Left lobe of liver (tissue), 2 donors: ENCODE measurements at regions not wholly inside any gene's neighbourhood (a gene's known extent, or its start where the extent isn't known, plus 50 kb on each side); places are given as distances from the start of the nearest gene placed in this dataset.

ENCODE experiments used
- ATAC-seq: fragments of 200-7000 bp; cut with Tn5 transposase; one replicate; pipeline ENCODE4 v1.9.1; 2020; ENCODE audit warnings: mild to moderate bottlenecking, moderate library complexity
- DNase-seq: peaks from one replicate; pipeline ENCODE4 v3.0.0-alpha.2; 2020; ENCODE audit warnings: low spot score
- donor health status: DM: no; HTN: no; CAD: no; lungs with moderate emphysema.
- donor health status: DM: no; HTN: yes; CAD: no.

DNA sequence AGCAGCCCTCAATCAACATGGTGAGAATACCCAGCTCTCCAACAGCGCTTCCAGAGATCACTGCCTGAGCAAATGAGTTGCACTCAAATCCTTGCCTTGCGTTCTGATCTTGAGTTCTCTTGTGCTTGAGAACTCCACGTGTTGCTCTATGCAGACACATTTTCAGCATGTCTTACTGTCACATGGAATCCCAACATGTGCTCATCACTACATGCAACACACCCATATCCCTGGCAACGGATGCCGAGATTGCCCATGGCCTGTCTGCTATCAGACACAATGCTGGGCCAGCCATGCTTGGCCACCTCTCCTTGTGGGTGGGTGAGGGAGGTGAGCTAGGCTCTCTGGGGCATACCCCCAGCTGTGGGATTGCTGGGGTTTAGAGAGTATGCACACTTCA is 91.9 kb upstream of the LDAH start:
- DNase-seq = no peak
- no peak for ATAC-seq

DNA sequence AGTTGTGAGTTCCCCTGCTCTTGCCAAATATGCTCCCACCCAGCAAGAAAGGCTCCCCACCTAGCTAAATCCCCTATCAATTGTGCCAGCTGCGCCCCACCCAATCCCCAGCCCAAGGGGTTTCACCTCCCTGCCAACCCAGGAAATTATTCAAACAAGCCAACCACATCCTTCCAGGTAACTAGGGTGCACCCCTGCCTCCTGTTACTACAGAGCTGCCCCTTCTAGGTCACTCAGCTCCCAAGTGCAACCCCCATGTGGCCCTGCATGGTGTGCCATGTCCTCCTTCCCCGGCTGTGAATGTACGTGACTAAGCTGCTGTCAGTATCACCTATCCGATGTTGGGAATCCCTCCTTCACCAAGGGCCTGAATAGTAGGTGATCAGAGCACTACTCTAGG is 91.2 kb upstream of the LDAH start:
- no peak for DNase-seq
- no peak for ATAC-seq

DNA sequence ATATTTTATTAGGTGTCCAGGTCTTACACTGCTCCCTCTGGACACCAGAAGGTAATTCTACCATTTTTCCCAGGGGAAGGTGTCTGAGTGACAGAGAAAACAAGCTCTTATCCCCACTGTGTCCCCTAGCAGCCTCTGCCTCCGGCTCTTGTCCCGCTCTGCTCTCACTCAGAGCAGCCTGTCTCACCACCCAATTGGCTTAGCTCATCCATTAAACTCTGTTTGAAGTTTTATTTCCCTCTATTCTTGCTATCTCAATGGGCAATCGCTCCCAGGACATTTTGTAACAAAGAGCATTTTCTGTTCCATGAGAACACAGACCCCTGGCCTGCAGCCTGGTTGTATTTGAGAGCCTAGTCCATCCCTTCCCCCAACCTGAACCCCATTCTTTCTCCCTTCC is 90.6 kb upstream of the LDAH start:
- no peak for DNase-seq
- ATAC-seq = no peak

DNA sequence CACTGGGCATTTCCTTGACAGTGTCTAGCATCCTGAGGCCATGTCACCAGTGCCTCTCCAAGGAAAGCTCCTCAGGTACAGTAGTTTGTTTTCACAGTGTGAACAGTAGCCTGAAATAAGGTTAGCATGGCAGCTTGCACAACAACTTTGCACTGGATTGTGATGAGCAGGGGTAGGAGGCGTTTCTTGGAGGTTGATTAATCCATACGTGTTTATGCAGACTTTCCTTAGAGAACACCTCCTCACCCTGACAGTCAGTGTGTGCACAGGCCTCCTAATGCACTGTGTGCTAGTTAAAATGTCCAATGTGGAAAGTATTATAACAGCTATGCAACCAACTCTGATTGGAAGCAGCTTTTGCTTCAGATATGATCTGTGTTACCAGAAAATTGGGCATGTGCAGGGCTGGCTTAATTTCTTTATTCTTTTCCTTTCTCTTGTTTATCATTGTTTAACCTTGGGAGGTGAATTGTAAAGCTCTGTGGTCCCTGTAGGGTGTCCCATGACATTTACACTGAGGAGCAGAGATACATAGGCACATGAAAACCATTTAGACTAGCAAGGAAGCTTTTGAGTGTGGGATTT is 77.2 kb upstream of the LDAH start:
- no peak for ATAC-seq

DNA sequence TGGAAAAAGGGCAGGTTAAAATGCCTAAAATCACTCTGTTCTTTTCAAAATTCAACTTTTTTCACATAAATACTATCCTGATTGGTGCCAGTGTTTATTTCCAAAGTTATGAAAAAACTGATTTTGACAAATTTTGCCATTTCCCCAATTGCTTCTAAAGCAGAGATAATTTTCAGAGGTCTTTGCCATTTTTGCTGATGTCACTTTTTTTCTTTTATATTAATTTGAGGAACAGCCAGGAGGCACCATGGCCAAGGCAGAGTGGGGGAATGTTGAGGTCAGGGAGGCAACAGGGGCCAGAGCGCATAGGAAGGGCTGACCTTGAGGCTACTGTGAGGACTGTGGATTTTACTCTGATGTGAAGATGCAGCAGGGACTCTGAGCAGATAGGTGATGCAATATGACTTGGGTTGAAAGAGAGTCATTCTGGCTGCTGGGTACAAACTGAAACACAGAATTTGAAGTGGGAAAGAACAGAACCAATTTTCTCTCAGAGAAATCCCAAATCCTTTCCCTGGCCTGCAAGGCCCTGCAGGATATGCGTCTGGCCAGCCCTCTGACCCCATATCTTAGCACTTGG is 75.1 kb upstream of the LDAH start:
- no peak for DNase-seq
- ATAC-seq = no peak

More for the DNA sequence above, 77.2 kb upstream of the LDAH start:
- no peak for DNase-seq

DNA sequence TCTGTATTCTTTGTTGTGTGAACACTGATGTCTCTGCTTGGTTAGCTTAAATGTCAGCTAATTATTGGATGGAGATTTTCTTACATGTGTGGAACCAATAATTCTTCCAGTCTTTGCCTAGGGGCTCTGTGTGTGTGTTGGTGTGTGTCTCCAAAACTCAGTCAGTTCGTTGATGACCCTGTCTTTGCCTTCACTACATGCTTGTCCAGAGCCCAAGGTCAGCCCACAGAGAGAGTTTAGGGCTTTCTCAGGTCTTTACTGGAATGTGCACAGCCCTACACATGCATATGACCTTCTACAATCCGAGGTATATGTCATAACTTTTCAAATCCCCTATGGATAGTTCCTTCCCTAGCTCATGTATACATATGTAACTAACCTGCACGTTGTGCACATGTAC is 74.1 kb upstream of the LDAH start:
- DNase-seq = no peak
- no peak for ATAC-seq

DNA sequence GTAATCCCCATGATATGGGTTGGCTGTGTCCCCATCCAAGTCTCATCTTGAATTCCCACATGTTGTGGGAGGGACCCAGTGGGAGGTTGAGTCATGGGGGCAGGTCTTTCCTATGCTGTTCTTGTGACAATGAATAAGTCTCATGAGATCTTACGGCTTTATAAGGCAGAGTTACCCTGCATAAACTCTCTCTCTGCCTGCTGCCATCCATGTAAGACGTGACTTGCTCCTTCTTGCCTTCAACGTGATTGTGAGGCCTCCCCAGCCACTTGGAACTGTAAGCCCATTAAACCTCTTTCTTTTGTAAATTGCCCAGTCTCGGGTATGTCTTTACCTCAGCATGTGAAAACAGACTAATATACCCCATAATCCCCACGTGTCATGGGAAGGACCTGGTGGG is 61.9 kb upstream of the LDAH start:
- DNase-seq = no peak
- no peak for ATAC-seq

DNA sequence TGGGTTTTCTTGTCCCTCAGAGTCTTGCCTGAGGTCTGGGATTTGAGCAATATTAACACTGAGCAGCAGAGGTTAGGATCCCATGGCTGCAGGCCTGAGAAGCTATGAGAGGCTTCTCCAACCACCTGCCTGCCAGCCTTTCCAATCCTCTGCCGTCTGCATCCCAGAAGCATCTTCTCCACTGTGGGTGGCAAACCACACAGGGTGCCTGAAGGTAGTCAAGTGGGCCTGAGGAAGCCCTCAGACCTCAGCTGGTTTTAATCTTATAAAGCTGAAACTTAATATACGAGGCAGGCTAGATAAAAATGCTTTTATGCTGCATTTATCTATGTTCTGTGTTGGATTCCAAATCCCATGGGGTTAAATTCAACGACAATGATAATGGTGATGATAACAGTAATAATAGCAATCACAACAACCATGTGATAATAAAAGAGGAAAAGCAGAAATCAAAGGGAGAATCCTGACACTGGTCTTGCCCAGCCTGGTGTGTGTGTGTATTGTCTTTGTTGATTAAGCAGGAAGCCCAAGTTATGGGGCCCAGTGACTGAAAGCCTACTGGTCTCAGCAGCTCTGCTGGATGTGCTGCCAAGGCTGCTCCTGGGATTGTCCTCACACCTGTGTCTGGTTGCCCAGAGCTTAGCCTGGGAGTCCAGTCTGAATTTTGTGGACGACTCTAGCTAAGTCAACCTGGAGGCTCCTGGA is 59.7 kb upstream of the LDAH start:
- ATAC-seq = no peak
- DNase-seq = no peak

DNA sequence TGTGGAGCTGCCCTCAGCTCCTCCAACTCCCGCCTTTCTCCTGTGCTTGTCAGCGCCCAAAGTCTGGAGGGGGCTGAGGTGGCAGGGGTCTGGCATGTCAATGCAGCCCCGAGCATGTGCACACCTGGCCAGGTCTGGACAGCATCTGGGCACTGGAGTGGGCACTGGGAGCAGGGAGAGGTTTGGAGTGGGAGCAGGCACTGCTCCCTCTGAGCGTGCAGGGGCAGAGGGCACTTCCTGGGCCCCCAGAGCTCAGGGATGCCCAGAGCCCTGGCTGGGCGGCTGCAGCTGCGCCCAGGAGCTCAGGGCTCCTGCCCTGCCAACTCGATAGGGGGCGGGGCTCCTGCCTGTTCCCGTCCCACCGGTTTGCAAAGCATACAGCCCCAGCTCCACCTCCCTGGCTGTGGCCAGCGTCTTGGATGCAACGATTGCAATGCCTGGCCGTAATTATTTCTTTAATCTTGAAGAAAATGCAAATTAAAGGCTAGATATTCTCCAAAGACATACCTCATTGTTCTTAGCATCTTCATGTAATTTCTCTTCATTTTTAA is 57.4 kb upstream of the LDAH start:
- no peak for ATAC-seq
- DNase-seq = no peak

DNA sequence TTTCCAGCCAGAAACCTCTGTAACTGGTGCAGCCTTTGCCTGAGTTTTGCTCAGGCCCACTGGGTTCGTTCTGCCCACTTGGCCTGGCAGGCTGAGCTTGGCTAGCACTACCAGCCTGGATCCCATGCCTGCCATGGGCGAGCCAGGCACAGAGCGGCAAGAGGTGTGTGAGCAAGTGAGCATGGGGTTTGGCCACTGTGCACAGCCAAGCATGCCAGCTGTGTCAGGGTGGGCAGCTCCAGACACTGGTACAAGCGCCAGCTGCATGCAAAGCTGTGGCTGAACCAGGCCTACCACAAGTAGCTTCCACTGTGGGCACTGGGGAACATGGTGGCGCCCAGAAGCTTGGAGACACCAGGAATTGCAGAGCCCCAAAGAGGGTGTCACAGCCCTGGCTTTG is 56.3 kb upstream of the LDAH start:
- ATAC-seq (no peak), DNase-seq (no peak)

DNA sequence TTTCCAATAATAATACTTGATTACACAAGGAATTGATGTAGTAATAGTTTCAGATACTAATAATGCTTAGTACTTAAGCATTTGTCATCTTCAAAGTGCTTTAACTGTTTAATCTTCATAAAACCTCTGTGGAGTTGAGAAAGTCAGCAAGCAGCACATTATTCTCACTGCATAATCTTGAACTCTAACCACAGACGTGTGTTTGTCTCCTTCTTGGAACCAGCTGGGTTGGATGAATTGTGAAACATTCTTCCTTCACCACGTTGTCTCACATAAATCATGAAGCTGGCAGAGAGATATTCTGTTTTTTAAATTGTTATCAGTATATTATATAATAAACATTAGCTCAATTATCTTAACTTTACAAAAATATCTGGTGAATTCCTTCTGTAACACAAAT is 55.1 kb upstream of the LDAH start:
- DNase-seq = no peak
- no peak for ATAC-seq
